Endothelial cell of umbilical vein (primary cell): ENCODE measurements at regions not wholly inside any gene's neighbourhood (a gene's known extent, or its start where the extent isn't known, plus 50 kb on each side); places are given as distances from the start of the nearest gene placed in this dataset.
A peak's percentile ranks its signal among the peaks of the same experiment; 100 is the strongest.

Experiments used
- BruUV-seq: library from RNA; stranded (reverse); fragments of 400-500 nt; replicated peaks from 2 replicates; lab custom pipeline; 2021; lab: Mats Ljungman, UMichigan
- CTCF ChIA-PET: fragments of 300-600, 350-600 bp; sonication (Branson Sonifier 250); formaldehyde crosslinking; loops from one replicate; lab custom pipeline; 2021; ENCODE audit warnings: antibody characterized with exemption, inconsistent platforms; lab: Charles Lee
- POLR2A ChIA-PET: fragments of 300-600, 350-600 bp; sonication (Branson Sonifier 250); formaldehyde crosslinking; loops from one replicate; lab custom pipeline; 2021; ENCODE audit warnings: antibody characterized with exemption, inconsistent platforms; lab: Charles Lee
- DNase-seq: peaks from one replicate; pipeline ENCODE4 v3.0.0-alpha.2; 2011; ENCODE audit warnings: low read depth, low spot score
- FAIRE-seq: peaks from 2 replicates; lab custom pipeline; 2011; peaks lifted over from hg19 to GRCh38; lab: Jason Lieb, UNC
- H2AFZ ChIP-seq: 2 replicates; pipeline ENCODE4 v1.6.0; 2012; ENCODE audit warnings: low read depth, low read length, control low read depth, inconsistent platforms
- H3K27ac ChIP-seq: 2 replicates; pipeline ENCODE4 v1.5.1; 2011; ENCODE audit warnings: low read depth, mild to moderate bottlenecking, control low read depth, low read length, moderate library complexity; ENCODE audit not compliant: insufficient read depth
- H3K27me3 ChIP-seq, 2 experiments: 2 replicates each; pipeline versions ENCODE4 v1.6.0 to v1.6.1; 2011; ENCODE audit warnings: low read length in 2 of 2, mixed read lengths in 1 of 2; ENCODE audit not compliant: control insufficient read depth in 2 of 2, insufficient read depth in 2 of 2
- H3K36me3 ChIP-seq, 2 experiments: 2 replicates in 1 of 2; 3 replicates in 1 of 2; pipeline ENCODE4 v1.5.1; 2011; ENCODE audit warnings: low read length in 2 of 2, mild to moderate bottlenecking in 1 of 2, moderate library complexity in 1 of 2; ENCODE audit not compliant: control insufficient read depth in 2 of 2, insufficient read depth in 2 of 2; ENCODE audit errors: extremely low read depth in 1 of 2
- H3K4me1 ChIP-seq: 3 replicates; pipeline ENCODE4 v1.5.1; 2011; ENCODE audit warnings: mild to moderate bottlenecking, low read length; ENCODE audit not compliant: control insufficient read depth, insufficient read depth; ENCODE audit errors: extremely low read depth
- H3K4me2 ChIP-seq: 2 replicates; pipeline ENCODE4 v1.6.1; 2011; ENCODE audit warnings: low read length, control low read depth, mixed read lengths; ENCODE audit not compliant: insufficient read depth
- H3K4me3 ChIP-seq, 3 experiments: fragments of 200-600 bp in 1 of 3; sonication (generic), shearing (Covaris generic) in 1 of 3; replicated peaks in 1 of 3; 2 replicates each; pipeline ENCODE4 v1.5.1; 2011 to 2016; ENCODE audit warnings: control low read depth in 3 of 3, low read length in 3 of 3, mild to moderate bottlenecking in 2 of 3, inconsistent platforms in 1 of 3, low read depth in 1 of 3, moderate library complexity in 1 of 3; ENCODE audit not compliant: insufficient read depth in 1 of 3
- H3K79me2 ChIP-seq: 2 replicates; pipeline ENCODE4 v1.6.0; 2012; ENCODE audit warnings: low read length, inconsistent platforms; ENCODE audit not compliant: control insufficient read depth, insufficient read depth
- H3K9ac ChIP-seq: replicated peaks from 2 replicates; pipeline ENCODE3; 2011; ENCODE audit warnings: low read length, control low read depth; ENCODE audit not compliant: insufficient read depth; ENCODE audit errors: extremely low read depth
- H3K9me1 ChIP-seq: replicated peaks from 3 replicates; pipeline ENCODE4 v1.6.0; 2011; ENCODE audit warnings: mild to moderate bottlenecking, low read length; ENCODE audit not compliant: control insufficient read depth, insufficient read depth; ENCODE audit errors: extremely low read depth
- H3K9me3 ChIP-seq: replicated peaks from 2 replicates; pipeline ENCODE4 v1.5.1; 2012; ENCODE audit warnings: low read length, inconsistent platforms; ENCODE audit not compliant: control insufficient read depth, insufficient read depth
- H4K20me1 ChIP-seq: replicated peaks from 2 replicates; pipeline ENCODE3; 2011; ENCODE audit warnings: mild to moderate bottlenecking, low read length; ENCODE audit not compliant: control insufficient read depth, insufficient read depth; ENCODE audit errors: extremely low read depth
- EZH2 ChIP-seq: IDR thresholded peaks from 2 replicates; pipeline ENCODE4 v1.6.1; 2012; ENCODE audit warnings: borderline replicate concordance, low read depth, mild to moderate bottlenecking, moderate library complexity, low read length, inconsistent platforms; ENCODE audit not compliant: severe bottlenecking
- FOS ChIP-seq: IDR thresholded peaks from 2 replicates; pipeline ENCODE4 v1.6.1; 2011; ENCODE audit warnings: mild to moderate bottlenecking, low read length, moderate library complexity, borderline replicate concordance; ENCODE audit not compliant: insufficient read depth
- GATA2 ChIP-seq: IDR thresholded peaks from 2 replicates; pipeline ENCODE4 v1.7.0; 2011; ENCODE audit warnings: low read depth, mild to moderate bottlenecking, moderate library complexity, mixed read lengths, low read length; ENCODE audit not compliant: insufficient read length, insufficient read depth
- JUN ChIP-seq: IDR thresholded peaks from 2 replicates; pipeline ENCODE4 v1.6.1; 2011; ENCODE audit warnings: borderline replicate concordance, low read depth; ENCODE audit not compliant: insufficient read length, insufficient read depth
- MYC ChIP-seq: IDR thresholded peaks from one replicate; pipeline ENCODE4 v1.6.1; 2011; ENCODE audit warnings: mild to moderate bottlenecking, low read depth, low read length
- POLR2A ChIP-seq: IDR thresholded peaks from 2 replicates; pipeline ENCODE4 v1.6.1; 2012; ENCODE audit warnings: low read depth, mild to moderate bottlenecking, control low read depth, low read length
- POLR2AphosphoS5 ChIP-seq: IDR thresholded peaks from 2 replicates; pipeline ENCODE4 v1.6.1; 2012; ENCODE audit warnings: low read depth, mild to moderate bottlenecking, control low read depth, low read length, moderate library complexity; ENCODE audit not compliant: insufficient read depth
- dilution Hi-C: fragments of 300-500 bp; cut with MboI; formaldehyde crosslinking; loops from one replicate; pipeline ENCODE4 v1.15.0; 2019; ENCODE audit warnings: low sequenced_read_pairs; ENCODE audit not compliant: extremely low pct_ligation_motif_present
- intact Hi-C: fragments of 100-400 bp; cut with micrococcal nuclease; formaldehyde crosslinking; loops from one replicate; pipeline ENCODE4 v1.10.0; 2022
- TF ChIP-seq, protein P1 (sequence below), 2 donors: IDR thresholded peaks; 1 replicate in 1 of 2; 2 replicates in 1 of 2; pipeline ENCODE4 v1.5.1; 2011; ENCODE audit warnings: low read length in 2 of 2, mild to moderate bottlenecking in 2 of 2, moderate library complexity in 2 of 2, control low read depth in 1 of 2, inconsistent platforms in 1 of 2, low read depth in 1 of 2; ENCODE audit not compliant: insufficient read depth in 1 of 2; ENCODE audit errors: extremely low read depth in 1 of 2
- TF ChIP-seq, protein P2 (sequence below): IDR thresholded peaks from 2 replicates; pipeline ENCODE4 v1.6.1; 2011; ENCODE audit not compliant: insufficient read depth, insufficient read length

- Histone ChIP-seq H3K4me3 (no peak overlapping the region), H3K9me1 (no peaks in the 10 kb centered on the region), H3K27ac (no peak overlapping the region), H4K20me1 (no peaks in the 10 kb centered on the region), H3K4me1 (no peaks in the 10 kb centered on the region), H3K9ac (no peak overlapping the region), H3K27me3 (peaks cover 0 to 3% of the 10 kb centered on the region in 2 experiments), H3K79me2 (no peaks in the 10 kb centered on the region), H3K36me3 (no peaks in the 10 kb centered on the region), H3K4me2 (no peak overlapping the region), H2AFZ (no peak overlapping the region), H3K9me3 (no peaks in the 10 kb centered on the region)
- ChIA-PET CTCF (interaction anchor here (0.8 to 2.0 kb wide), 55 partner anchors 9 to 1892 kb away, joined by 3 to 40 read pairs (median 4); partner anchors contain the start of gene DIPK2A), POLR2A (no interaction called here)
- FAIRE-seq (peak; percentile 69), DNase-seq (peak; percentile 80)
- intact Hi-C loops (loop anchor here (1.0 to 5.0 kb wide), 5 partner anchors 286 to 865 kb away; no protein-coding TSS in a partner anchor), dilution Hi-C loops (no loop called here)
- no TSS peak for BruUV-seq
- TF ChIP-seq, protein P1, sequence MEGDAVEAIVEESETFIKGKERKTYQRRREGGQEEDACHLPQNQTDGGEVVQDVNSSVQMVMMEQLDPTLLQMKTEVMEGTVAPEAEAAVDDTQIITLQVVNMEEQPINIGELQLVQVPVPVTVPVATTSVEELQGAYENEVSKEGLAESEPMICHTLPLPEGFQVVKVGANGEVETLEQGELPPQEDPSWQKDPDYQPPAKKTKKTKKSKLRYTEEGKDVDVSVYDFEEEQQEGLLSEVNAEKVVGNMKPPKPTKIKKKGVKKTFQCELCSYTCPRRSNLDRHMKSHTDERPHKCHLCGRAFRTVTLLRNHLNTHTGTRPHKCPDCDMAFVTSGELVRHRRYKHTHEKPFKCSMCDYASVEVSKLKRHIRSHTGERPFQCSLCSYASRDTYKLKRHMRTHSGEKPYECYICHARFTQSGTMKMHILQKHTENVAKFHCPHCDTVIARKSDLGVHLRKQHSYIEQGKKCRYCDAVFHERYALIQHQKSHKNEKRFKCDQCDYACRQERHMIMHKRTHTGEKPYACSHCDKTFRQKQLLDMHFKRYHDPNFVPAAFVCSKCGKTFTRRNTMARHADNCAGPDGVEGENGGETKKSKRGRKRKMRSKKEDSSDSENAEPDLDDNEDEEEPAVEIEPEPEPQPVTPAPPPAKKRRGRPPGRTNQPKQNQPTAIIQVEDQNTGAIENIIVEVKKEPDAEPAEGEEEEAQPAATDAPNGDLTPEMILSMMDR (IDR thresholded peaks at IDR 0.05; ENCODE audit: extremely low read depth in 1 of 2, insufficient read depth in 1 of 2, low read depth in 1 of 2, low read length in 2 of 2) = peak; percentile 53 to 62
- TF ChIP-seq JUN = no peak
These were observed 384.1 kb downstream of the PLOD2 start for GRCh38 chr3:145776782-145777408.

DNA sequence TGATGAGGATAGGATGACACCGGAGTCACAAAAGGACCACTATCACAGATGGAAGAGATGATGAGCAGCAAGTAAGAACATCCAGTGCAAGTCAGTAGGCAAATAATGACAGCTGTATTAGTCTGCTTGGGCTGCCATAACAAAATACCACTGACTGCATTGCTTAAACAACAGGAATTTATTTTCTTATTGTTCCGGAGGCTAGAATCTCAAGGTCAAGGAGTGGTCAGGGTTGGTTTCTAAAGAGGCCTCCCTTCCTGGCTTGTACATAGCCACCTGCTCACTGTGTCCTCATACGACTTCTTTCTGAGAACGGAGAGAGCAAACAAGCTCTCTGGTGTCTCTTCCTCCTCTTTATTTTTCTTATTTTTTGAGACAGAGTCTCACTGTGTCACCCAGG is 380.7 kb downstream of the PLOD2 start:
- DNase-seq (no peak), FAIRE-seq (no peak)
- dilution Hi-C loops = no loop called here
- H3K36me3 ChIP-seq = no peaks in the 10 kb centered on the region
- ChIA-PET CTCF (interaction anchor here (1.5 kb wide), 1 partner anchor 409 kb away, joined by 4 read pairs; no protein-coding TSS in a partner anchor), POLR2A (no interaction called here)
- H3K9me3 ChIP-seq = no peaks in the 10 kb centered on the region
- H3K4me3 ChIP-seq = no peak overlapping the region
- no TSS peak for BruUV-seq
- H2AFZ ChIP-seq = no peak overlapping the region
- H3K9me1 ChIP-seq = no peaks in the 10 kb centered on the region
- H3K4me1 ChIP-seq = no peaks in the 10 kb centered on the region
- H4K20me1 ChIP-seq = no peaks in the 10 kb centered on the region
- no peaks in the 10 kb centered on the region for H3K27me3 ChIP-seq
- no peak overlapping the region for H3K4me2 ChIP-seq
- TF ChIP-seq MYC (no peak), POLR2A (no peak), FOS (no peak), EZH2 (no peak), JUN (no peak), POLR2AphosphoS5 (no peak), GATA2 (no peak)
- TF ChIP-seq, protein P2, sequence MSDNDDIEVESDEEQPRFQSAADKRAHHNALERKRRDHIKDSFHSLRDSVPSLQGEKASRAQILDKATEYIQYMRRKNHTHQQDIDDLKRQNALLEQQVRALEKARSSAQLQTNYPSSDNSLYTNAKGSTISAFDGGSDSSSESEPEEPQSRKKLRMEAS = no peak
- TF ChIP-seq, protein P1 (IDR thresholded peaks at IDR 0.05; ENCODE audit: extremely low read depth in 1 of 2, insufficient read depth in 1 of 2, low read depth in 1 of 2, low read length in 2 of 2) = no peak
- H3K79me2 ChIP-seq = no peaks in the 10 kb centered on the region
- H3K27ac ChIP-seq = no peak overlapping the region
- no peak overlapping the region for H3K9ac ChIP-seq
- intact Hi-C loops = no loop called here
